GM12878 (cell line): ENCODE measurements at regions not wholly inside any gene's neighbourhood (a gene's known extent, or its start where the extent isn't known, plus 50 kb on each side); places are given as distances from the start of the nearest gene placed in this dataset.

Experiments used
- E2F8 ChIP-seq: fragments of 450-650 bp; IDR thresholded peaks from 2 replicates; pipeline ENCODE4 v1.6.1; 2018; ENCODE audit warnings: mild to moderate bottlenecking, low read depth, moderate library complexity; ENCODE audit not compliant: partially characterized antibody
- HDGF ChIP-seq: fragments of 450-650 bp; IDR thresholded peaks from 2 replicates; pipeline ENCODE4 v1.6.1; 2016; ENCODE audit warnings: antibody characterized with exemption
- MTA2 ChIP-seq: fragments of 450-650 bp; IDR thresholded peaks from 2 replicates; pipeline ENCODE4 v1.6.1; 2016; ENCODE audit warnings: low read depth, mild to moderate bottlenecking, moderate library complexity
- PBX3 ChIP-seq: IDR thresholded peaks from 2 replicates; pipeline ENCODE4 v1.6.1; 2011; ENCODE audit warnings: mild to moderate bottlenecking, low read depth, low read length, moderate library complexity; ENCODE audit not compliant: insufficient replicate concordance
- RCOR1 ChIP-seq: conservative IDR thresholded peaks from 2 replicates; pipeline ENCODE4 v1.6.1; 2012; ENCODE audit warnings: low read depth, low read length, improper control_type of control experiment
- REST ChIP-seq: IDR thresholded peaks from 2 replicates; pipeline ENCODE4 v1.6.1; 2012; ENCODE audit warnings: mild to moderate bottlenecking, low read depth, low read length
- SUPT20H ChIP-seq: IDR thresholded peaks from 2 replicates; pipeline ENCODE4 v1.6.1; 2011; ENCODE audit warnings: low read depth, mild to moderate bottlenecking, low read length, moderate library complexity, borderline replicate concordance; ENCODE audit not compliant: control insufficient read depth
- TAF1 ChIP-seq: IDR thresholded peaks from 2 replicates; pipeline ENCODE4 v1.6.1; 2011; ENCODE audit warnings: mild to moderate bottlenecking, low read depth, low read length, borderline replicate concordance
- ZNF207 ChIP-seq: fragments of 450-650 bp; IDR thresholded peaks from 2 replicates; pipeline ENCODE4 v1.6.1; 2014; ENCODE audit warnings: antibody characterized with exemption, mild to moderate bottlenecking, borderline replicate concordance

GRCh38 chr10:4383651-4384098 is 442.3 kb upstream of the AKR1E2 start (continued):
- TF ChIP-seq PBX3 (no peak), E2F8 (no peak), RCOR1 (no peak), TAF1 (no peak), MTA2 (no peak), SUPT20H (no peak), ZNF207 (no peak), REST (no peak), HDGF (no peak)
